ENCODE measurements at regions not wholly inside any gene's neighbourhood (a gene's known extent, or its start where the extent isn't known, plus 50 kb on each side); places are given as distances from the start of the nearest gene placed in this dataset.

GRCh38 chr6:43856005-43856765 lies 86.2 kb downstream of the VEGFA start (continued):
- TF ChIP-seq THAP11 (CRISPR knock-in tag; IDR thresholded peaks at IDR 0.05) (peak; percentile 62), MTERF4 (CRISPR knock-in tag; IDR thresholded peaks at IDR 0.05) (no peak), RCOR2 (CRISPR knock-in tag; IDR thresholded peaks at IDR 0.05) (peak; percentile 52; the same call in 1 of the 2 replicates), FOXA3 (CRISPR knock-in tag; IDR thresholded peaks at IDR 0.05) (peak; percentile 79), ZNF496 (CRISPR knock-in tag; IDR thresholded peaks at IDR 0.05; ENCODE audit: insufficient replicate concordance) (no peak), IRF9 (CRISPR knock-in tag; IDR thresholded peaks at IDR 0.05; ENCODE audit: borderline replicate concordance) (peak; percentile 64; the same call in 1 of the 2 replicates), SMAD1 (CRISPR knock-in tag; IDR thresholded peaks at IDR 0.05; ENCODE audit: borderline replicate concordance, low read depth) (peak; percentile 73; the same call in 1 of the 2 replicates), MTF2 (CRISPR knock-in tag; IDR thresholded peaks at IDR 0.05; ENCODE audit: borderline replicate concordance) (peak; percentile 73; the same call in 1 of the 2 replicates), TEAD3 (CRISPR knock-in tag; optimal IDR thresholded peaks at IDR 0.05; ENCODE audit: borderline replicate concordance) (peak; percentile 96), NCOA5 (CRISPR knock-in tag; IDR thresholded peaks at IDR 0.05) (no peak), MED1 (CRISPR knock-in tag; IDR thresholded peaks at IDR 0.05) (peak; percentile 87), SOX5 (CRISPR knock-in tag; IDR thresholded peaks at IDR 0.05; ENCODE audit: borderline replicate concordance) (peak; percentile 73; the same call in 1 of the 2 replicates), EP300 (IDR thresholded peaks at IDR 0.05; ENCODE audit: low read depth in 2 of 2, low read length in 2 of 2) (peak in 1 of 2 experiments; percentile 20; a peak in 1 of 4 replicates), EP300 (CRISPR knock-in tag; IDR thresholded peaks at IDR 0.05; ENCODE audit: borderline replicate concordance) (no peak), IRF2 (CRISPR knock-in tag; IDR thresholded peaks at IDR 0.05) (peak; percentile 72; the same call in 1 of the 2 replicates), TBL1XR1 (IDR thresholded peaks at IDR 0.05; ENCODE audit: borderline replicate concordance, low read length, partially characterized antibody) (peak; percentile 39), SMARCE1 (IDR thresholded peaks at IDR 0.05; ENCODE audit: borderline replicate concordance) (no peak), NR2F2 (IDR thresholded peaks at IDR 0.05; ENCODE audit: borderline replicate concordance, low read depth) (no peak; the same call in 1 of the 2 replicates), HMGXB4 (CRISPR knock-in tag; IDR thresholded peaks at IDR 0.05; ENCODE audit: borderline replicate concordance in 1 of 2, low read depth in 1 of 2) (peak; percentile 87 to 92), ZSCAN21 (CRISPR knock-in tag; IDR thresholded peaks at IDR 0.05; ENCODE audit: borderline replicate concordance) (no peak), ATF4 (CRISPR knock-in tag; IDR thresholded peaks at IDR 0.05) (peak in 1 of 2 experiments; percentile 65; a peak in 1 of 4 replicates), ZNF207 (IDR thresholded peaks at IDR 0.05; ENCODE audit: borderline replicate concordance) (no peak), ZNF160 (CRISPR knock-in tag; IDR thresholded peaks at IDR 0.05) (no peak)
